ENCODE measurements at regions not wholly inside any gene's neighbourhood (a gene's known extent, or its start where the extent isn't known, plus 50 kb on each side); places are given as distances from the start of the nearest gene placed in this dataset.
"Not testable (repeated sequence)": the region's sequence is repeated elsewhere in the genome, so short reads cannot be mapped to it uniquely, and the experiment has no call there.

DNA sequence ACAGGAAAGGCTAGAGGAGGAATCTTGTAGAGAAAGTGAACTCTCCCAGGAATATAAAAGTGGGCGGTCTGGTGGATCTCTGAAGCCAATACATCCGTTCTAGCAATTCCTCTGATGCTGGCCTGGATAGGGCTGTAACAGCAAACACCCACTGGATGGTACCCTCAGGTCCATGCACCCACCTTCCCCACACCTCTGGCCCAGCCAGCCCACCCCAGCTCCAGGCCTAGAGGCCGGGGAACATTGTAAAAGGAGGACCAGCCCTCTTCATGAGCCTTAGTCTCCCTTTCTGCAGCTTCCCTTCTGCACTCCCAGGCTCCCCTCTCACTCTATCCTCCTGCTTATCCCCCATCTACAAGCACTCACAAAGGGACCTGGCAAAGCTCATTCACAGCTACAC, 443.9 kb downstream of the BUD13 start:
- no peak for DNase-seq

DNA sequence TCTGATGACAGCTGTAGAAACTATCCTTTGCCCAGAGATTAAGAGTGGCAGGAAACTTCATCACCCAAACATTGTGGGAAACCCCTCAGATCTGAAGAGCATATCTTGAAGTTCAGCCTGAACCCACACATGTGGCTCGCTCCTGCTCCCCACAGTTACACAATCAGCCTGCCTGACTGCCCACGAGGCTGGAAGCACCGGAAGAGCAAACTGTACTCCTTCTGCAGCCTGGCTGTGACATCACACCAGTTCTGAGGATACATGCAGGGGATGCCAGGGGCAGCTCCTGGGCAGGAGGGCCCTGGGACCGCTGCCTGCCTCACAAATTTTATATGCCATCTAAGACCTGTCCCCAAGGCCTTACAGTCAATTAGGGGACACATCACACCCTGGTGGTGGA, 444.4 kb downstream of the BUD13 start:
- DNase-seq: no peak

DNA sequence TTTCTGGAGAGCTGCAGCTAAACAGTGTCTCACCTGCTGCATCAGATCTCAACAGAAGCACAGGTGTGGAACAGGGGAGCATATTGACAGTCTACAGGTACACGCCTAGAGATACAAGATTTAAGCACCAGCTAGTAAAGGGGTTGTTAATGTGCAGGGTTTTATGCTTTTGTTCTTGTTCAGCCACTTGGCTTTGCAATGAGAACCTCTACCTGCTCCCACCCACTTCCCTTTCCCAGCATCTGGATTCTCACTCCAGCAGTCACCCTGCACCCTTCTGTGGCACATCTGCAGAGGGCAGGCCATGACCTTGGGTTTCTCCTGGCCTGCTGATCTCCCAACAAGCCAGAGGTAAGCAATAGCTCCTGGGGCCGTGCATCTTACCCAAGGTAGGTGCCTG, 446.6 kb downstream of the BUD13 start:
- DNase-seq: no peak

DNA sequence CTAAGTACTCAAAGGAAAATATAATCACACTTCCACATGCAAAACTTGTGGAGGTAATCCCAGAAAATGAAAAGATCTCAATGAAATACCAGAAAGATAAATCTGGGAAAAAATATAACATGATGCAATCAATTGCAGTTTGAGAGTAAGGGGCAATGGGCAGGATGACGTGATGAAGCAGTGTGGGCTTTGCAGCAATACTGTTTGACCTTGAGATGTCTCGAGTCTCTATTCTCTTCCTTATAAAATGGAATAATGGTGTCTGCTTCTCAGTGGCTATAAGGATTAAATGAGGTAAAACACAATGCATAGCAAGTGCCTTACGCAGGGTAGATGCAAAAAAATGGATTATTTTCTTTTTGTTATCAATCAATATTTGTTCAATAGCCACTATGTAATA, 447.5 kb downstream of the BUD13 start:
- DNase-seq: no peak

DNA sequence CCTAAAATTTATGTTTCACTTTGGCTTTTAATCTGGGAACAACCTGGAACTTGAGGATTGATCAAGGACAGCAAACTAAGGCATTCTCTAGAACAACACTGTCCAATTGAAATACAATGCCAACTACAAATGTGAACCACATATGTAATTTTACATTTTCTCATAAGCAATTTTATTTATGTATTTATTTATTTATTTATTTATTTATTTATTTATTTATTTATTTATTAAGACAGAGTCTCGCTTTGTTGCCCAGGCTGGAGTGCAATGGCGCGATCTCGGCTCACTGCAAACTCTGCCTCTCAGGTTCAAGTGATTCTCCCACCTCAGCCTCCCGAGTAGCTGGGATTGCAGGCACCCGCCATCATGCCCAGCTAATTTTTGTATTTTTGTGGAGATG, 448.7 kb downstream of the BUD13 start:
- DNase-seq: not testable (repeated sequence)

DNA sequence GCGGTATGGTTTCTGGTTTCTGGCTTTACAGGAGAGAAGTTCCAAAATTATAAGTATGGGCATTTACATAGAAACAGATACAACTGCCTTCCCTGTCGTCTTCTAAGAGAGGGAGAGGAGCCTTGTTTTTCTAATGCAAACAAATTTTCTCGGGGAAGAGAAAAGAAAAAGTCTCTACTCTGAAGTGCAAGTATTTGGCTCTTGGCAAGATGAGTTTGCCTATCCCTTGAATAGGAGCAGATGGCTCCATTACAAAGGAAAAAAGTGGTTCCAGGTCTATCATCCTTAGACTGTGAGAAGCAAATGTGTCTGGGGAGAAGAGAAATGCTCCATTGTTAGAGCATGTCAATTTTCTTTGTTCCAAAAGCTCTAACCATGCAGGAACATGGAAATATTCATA, 455.6 kb downstream of the BUD13 start:
- DNase-seq: no peak

DNA sequence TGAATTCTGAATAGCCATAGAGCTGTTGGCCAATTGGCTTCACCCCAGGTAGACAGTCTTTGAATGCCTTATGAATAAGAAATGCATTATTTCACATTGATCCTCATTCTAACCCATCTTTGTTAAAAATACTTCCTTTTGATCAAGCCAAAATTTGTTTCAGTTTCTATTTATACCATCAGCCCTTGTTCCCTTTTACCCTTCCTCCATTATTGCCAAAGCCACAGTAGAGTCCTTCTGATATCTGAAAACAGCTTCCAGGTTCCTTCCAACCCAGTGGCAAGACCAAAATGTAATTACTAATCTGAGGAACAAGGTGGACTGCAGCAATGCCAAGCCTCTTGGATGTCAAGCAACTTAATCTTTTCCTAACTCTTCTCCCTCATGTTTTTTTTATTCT, 458.8 kb downstream of the BUD13 start:
- no peak for DNase-seq

DNA sequence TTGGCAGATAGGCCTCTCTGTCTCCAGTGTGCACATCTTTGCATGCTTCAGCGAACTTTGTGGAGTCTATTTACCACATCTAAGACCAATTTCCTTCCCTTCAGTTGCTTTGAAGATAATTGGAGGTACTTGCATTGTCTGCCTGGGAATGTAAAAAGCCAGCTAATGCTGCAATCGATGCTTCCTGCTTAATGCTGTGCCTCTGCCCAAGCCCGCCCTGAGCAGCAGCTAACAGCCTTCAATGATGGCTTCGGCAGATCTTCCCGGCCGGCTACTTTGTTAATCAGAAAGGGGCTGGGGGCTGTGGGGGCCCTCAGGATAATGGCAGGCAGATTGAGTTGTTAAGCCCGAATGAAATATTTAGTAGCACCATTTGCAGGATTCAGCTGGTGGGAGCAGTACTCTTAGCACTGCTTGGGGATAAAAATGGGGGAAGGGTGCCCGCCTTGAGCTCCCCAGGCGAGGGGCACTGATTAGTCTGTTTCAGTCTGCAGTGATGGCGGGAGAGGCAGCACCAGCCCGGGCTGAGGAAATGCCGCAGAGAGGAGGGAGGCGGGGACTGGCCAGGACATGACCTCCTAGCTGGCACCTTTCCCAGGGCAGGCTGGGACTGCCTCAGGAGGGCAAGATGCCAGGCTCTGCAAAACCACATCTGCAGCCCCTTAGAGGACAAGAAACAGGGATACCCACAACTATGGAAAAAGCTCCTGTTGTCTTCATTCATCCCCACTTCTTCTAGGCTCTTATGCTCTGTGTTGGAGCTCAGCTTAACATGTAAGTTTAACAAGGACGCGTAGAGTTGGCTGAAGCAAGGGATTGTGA, 460.0 kb downstream of the BUD13 start:
- DNase-seq: peak; percentile 16

DNA sequence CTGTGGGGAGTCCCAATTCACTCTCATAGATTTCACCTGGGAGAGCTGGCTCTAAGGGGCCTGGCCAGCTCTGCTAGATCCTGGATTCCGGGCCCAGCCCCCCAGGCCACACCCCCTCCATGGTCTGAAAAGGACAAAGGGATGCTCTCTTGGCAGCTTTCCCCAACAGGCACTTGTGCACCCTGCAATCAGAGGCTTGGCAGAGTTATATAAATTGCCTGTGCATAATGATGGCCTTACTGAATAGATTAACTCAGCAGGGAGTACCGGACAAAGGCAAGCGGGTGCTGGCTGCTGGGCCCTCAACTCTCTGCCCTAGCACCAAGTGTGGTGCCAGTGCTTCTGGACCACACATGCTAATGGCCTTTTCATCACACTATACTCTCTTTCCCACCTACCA, 461.6 kb downstream of the BUD13 start:
- DNase-seq: no peak

DNA sequence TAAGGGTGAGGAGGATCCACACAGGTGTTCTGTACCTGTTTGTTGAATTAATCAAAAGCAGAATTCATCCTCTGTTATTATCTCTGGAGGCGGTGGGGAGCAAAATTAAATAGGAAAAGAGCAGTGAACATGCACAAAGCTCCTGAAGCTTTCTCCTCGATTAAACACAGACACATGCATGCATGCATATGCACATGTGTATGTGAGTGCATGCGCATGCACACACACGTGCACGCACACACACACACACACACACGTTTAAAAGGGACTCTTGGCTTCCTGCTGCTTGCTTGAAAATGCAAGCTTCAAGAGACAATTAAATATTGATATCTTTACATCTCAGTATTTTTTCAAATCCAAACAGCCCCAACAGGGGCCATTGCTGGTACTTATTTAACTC, 462.1 kb downstream of the BUD13 start:
- DNase-seq: no peak

DNA sequence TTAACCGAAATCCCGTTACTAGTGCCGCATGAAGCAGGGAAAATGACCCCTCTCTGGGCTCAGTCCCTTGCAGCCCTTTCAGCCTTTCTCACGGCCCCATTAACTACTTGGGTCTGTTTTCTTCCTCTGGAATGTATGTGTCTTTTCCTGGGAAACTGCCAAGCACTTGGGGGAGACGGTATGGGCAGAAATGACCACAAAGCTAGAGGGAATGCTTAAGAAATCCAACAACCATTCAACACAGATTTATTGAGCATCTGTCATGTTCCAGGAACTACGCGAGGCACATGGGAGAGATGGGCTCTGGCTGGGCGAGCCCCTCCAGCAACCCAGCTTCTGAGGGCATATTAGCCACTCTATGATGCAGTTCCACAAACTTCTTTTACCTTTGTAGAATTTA, 462.6 kb downstream of the BUD13 start:
- DNase-seq: no peak

DNA sequence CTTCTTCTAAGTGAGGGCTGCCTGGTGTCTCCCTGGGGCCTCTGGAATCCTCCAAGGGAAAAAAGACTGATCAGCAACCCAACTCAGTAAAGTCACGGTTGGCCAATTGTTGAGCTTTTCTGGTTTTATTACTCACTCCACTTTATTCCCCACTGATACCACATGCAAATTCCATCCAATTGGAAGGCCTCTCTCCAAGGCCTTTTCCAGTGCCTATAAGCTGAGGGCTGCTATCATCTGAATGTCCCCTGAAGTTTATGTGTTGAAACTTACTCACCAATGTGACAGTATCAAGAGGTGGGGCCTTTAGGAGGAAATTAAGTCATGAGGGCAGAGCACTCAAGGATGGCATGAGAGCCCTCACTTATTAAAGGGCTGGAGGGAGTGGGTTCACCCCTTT, 463.3 kb downstream of the BUD13 start:
- no peak for DNase-seq

DNA sequence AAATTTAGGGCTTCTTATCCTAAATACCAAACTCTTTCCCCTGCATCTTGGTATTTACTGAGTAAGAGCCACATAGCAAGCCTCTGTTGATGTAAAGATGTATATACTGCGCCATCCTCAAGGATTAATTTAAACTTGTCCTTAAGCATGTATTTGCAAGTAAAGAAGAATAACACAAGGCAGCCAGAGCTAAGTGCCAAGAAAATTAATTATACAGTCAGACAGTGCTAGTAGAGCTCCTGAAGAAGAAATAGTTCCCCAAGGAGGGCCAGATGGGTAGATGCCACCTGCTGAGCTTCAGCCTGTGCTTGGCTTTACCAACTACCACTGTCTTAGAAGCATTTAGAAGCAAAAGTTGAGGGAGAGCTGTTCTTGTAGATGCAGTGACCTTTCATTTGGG, 470.0 kb downstream of the BUD13 start:
- DNase-seq: peak; percentile 52

DNA sequence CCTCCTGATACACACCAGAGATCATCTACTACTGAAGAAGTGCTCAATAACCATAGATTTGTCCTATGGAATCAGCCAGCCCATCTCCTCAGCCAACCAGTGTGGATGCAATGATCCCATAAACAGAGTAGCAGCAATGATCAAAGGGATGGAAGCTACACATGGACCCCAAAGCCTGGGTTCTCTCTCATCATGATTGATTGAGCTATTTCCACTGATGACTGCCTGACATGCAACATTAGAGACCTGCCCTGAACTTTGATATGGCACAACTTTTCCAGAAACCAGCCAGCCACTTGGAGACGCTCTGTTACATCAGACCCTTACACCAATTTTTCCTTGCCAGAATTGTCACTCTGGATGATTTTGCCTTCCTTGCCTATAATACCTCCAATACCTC, 471.6 kb downstream of the BUD13 start:
- no peak for DNase-seq

DNA sequence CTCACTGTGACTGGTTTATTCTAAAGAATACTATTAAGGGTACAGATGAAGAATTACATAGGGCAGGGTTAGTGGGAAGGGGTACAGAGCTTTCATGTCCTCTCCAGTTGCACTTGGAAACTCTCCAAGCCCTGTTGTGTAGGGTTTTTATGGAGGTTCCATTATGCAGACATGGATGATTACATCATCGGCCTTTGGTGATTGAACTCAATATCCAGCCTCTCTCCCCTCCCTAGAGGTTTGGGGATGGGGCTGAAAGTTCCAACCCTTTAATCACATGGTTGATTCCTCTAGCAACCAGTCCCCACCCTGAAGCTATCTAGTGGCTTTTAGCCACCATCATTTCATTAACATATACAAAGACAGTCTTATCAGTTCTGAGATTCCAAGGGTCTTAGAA, 472.6 kb downstream of the BUD13 start:
- no peak for DNase-seq

DNA sequence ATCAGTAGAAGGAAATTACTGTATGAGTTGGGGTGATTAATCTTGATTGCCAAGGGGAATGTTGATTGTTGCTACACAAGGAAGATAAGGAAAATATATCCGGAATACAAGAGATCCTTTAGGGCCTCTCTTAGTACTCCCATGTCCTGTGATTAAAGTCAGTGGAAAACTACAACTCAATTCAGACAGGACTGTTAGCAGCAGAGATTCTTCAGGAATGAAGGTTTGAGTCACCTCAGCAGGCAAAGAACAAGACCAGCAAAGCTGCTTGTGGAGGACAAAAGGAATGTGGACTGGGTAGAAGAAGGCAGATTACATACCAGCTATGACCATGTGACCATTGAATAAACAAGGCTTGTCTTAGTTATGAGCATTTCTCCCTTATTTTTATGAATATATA, 478.2 kb downstream of the BUD13 start:
- DNase-seq: no peak

DNA sequence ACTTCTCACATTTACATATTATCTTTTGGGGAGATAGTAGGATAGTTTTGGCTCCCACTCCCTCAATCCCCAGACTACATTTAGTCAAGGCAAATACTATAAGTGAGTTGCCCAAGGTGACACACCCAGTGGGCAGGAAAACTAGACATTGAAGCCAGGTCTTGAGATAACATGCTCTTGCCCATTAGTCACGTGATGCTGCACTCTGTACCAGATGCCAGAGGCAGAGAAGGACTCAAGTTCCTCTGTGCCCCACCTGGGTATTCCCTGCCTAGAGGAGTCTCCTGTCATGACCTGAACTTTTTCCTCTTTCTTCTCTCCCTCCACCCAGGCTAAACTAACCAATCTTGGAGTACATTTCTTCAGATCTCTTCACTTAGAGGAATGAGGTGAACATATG, 484.9 kb downstream of the BUD13 start:
- no peak for DNase-seq

DNA sequence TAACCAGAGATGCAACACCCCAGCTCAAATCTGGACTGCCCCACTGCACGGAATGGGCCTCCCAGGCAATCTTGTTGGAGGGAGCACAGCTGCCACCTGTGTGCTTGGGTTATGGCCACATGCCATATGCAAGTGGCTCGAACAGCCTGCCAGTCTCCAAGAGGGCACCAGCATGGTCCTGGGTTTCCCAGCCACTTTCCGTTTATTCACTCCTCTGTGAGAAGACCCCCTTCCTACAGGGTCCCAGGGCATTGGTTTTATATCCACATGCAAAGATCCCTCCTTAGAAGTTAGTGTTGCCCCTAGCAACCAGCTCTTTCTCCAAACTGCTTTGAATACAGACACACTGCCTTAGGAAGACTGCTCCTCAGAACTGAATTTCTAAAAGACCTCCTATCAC, 487.8 kb downstream of the BUD13 start:
- peak; percentile 9 for DNase-seq

DNA sequence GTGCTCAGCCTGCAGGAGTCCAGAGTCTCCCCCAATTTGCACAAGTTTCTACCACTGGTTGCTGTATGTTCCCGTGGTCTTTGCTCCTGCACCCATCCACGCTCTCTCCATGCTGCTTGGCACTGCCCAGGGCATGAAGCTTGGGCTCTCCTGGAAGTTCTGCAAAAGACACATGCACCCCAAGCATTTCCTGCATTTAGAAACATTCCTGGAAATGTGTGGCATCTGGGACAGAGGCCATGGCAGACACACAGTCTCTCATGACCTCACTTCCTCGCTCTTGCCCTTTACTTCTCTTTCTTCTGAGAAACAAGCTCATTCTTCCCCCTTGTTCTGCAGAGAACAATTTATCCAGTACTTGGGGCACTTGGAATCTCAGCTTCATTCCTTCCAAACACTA, 489.5 kb downstream of the BUD13 start:
- DNase-seq: no peak

DNA sequence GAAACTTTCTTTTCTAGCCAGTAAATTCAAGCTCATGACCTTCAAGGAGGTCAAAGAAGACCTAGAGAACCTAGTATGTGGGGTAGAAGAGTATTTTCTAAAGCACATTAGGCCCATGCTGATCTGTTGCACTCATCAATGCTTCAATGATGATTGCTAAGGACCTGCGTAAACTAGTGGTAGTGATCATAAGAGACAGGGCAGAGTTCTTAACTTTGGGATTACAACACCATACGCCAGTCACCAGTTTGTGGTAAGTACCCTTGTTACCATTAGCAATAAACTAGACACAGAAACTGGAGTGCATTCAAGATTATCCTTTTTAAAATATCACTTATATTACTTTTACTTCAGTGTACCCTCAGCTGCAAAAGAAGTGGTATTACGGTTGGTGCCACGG, 490.3 kb downstream of the BUD13 start:
- no peak for DNase-seq

DNA sequence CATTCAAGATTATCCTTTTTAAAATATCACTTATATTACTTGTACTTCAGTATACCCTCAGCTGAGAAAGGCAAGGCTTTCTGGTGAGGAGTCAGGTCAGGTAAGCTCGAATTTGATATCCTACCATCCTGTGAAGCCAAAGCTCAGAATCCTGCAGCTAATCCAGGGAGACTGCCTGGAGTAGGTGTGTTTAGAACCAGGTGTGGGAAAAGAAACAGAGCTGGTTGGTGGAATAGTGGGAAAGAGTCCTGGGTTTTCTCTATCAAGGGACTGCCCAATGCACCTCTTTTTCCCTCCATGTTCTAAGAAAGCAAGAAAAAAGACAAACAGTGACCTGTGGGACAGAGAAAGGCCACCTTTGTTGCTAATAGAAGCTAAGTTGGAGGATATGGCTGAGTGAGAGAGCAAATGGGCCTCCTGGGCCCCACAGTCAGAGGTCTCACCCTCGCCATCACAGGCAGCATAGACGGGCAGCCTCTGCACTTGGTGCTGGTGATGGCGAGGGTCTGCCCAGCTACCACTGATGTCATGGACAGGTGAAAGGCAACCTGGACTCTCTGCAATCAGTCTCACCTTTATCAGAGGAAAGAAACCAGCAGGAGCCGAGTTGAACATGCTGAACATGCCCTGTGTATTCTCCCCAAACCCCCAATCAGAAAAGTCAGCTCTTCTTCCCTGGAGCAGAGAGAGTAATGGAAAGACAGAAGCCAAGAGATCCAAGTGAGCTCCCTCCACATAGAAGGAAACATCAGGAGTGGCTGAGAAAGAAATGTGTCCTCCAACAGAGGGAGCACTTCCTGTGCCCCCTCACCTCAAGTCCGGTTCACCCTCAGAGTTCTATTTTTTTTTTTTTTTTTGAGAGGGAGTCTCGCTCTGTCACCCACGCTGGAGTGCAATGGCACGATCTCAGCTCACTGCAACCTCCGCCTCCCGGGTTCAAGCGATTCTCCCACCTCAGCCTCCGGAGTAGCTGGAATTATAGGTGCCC, 491.3 kb downstream of the BUD13 start:
- no peak for DNase-seq

DNA sequence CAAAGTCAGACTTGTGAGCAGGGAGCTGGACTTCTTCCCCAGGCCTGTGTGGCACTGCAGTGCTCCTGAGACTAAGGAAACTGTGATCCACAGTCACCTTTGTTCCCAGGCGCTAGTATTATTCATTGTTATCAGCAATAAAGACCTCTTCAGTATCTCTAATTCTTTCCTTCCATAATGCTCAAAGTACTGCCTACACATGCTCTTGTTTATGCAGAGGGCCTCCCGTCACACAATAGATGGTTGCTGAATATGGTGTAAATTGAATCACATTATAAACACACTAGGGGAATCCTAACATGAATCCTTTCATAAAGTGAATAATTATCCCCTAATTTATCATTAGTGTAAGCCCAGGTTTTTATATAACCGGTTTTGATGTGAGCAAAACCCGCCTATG, 493.3 kb downstream of the BUD13 start:
- no peak for DNase-seq

DNA sequence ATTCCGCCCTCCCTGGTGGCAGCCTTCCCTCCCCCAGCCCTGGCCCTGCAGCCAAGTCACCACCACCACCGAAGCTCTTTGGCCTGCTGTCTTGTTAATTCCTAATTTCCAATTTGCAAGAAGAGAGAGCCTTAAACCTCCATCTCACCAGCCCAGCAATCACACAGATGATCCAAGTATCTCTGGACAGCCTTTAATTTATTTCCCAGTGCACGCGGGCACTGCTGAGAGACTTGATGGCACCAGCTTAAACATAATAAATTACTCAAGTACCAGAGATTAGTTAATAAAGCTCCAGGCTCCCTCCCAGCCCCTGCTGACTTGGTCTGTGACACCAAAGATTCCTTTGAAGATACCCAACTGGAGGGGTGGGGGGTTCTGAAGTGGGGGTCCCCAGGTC, 494.7 kb downstream of the BUD13 start:
- DNase-seq: peak; percentile 85

Measured in NCI-H524 treated with DMSO at 0.1 percent for 48 hours (cell line).